Right lobe of liver (tissue), 6 donors: ENCODE measurements at regions not wholly inside any gene's neighbourhood (a gene's known extent, or its start where the extent isn't known, plus 50 kb on each side); places are given as distances from the start of the nearest gene placed in this dataset.
"Not testable (repeated sequence)": the region's sequence is repeated elsewhere in the genome, so short reads cannot be mapped to it uniquely, and the experiment has no call there.

Experiments
- ATAC-seq, 4 donors: fragments of 200-7000 bp; cut with Tn5 transposase; one replicate each; pipeline ENCODE4 v1.9.1; 2020; ENCODE audit warnings: mild to moderate bottlenecking in 4 of 4, moderate library complexity in 4 of 4
- DNase-seq, 3 donors: peaks; one replicate each; pipeline ENCODE4 v3.0.0-alpha.2; 2020
- H3K27ac ChIP-seq, 3 donors: fragments of 200-600 bp; one replicate each; pipeline ENCODE4 v1.8.0; 2022
- H3K27me3 ChIP-seq, 2 donors: fragments of 200-600 bp; one replicate each; pipeline ENCODE4 v1.8.0; 2022
- H3K36me3 ChIP-seq, 4 donors: fragments of 200-600 bp; sonication (generic) in 1 of 4; one replicate each; pipeline versions ENCODE4 v1.5.1 to v1.8.0; 2017 to 2022; ENCODE audit warnings: control low read depth in 1 of 4
- H3K4me1 ChIP-seq, 4 donors: fragments of 200-600 bp; sonication (generic) in 1 of 4; one replicate each; pipeline versions ENCODE4 v1.5.1 to v1.8.0; 2017 to 2022; ENCODE audit warnings: control low read depth in 1 of 4
- H3K4me3 ChIP-seq, 3 donors: fragments of 200-600 bp; one replicate each; pipeline ENCODE4 v1.8.0; 2022
- H3K9me3 ChIP-seq, 4 donors: fragments of 200-600 bp; sonication (generic) in 1 of 4; one replicate each; pipeline versions ENCODE4 v1.5.1 to v1.8.0; 2017 to 2022; ENCODE audit warnings: control low read depth in 1 of 4
- CTCF ChIP-seq, 4 donors: fragments of 200-600 bp in 3 of 4; fragments of 450-650 bp in 1 of 4; IDR thresholded peaks; one replicate each; pipeline versions ENCODE4 v1.5.1 to v1.8.0; 2016 to 2022; ENCODE audit warnings: antibody characterized with exemption in 4 of 4, mild to moderate bottlenecking in 2 of 4
- POLR2A ChIP-seq: fragments of 450-650 bp; IDR thresholded peaks from one replicate; pipeline ENCODE4 v1.6.1; 2017; ENCODE audit warnings: antibody characterized with exemption, mild to moderate bottlenecking
- WGBS: methylation state at CpG from one replicate; pipeline ENCODE4 v1.1.6; 2018; ENCODE audit warnings: low coverage, low lambda C conversion rate; ENCODE audit not compliant: insufficient coverage; ENCODE audit errors: missing lambda C conversion rate; 5-methylcytosine and 5-hydroxymethylcytosine counted together
- intact Hi-C, 2 donors: fragments of 100-400 bp; cut with DNase I; formaldehyde crosslinking; loops; one replicate each; pipeline versions ENCODE4 v1.11.2 to v1.14.1; 2022
- donor health status: DM: no; HTN: yes; CAD: no.
- donor health status: DM: no; HTN: no; CAD: no.
- donor health status: DM: no; HTN: no; CAD: no.
- donor health status: DM: no; HTN: yes; CAD: no.
- donor health status: DM: no; HTN: yes; CAD: no.

GRCh38 chr13:64130171-64130570, 2714.5 kb upstream of the PCDH20 start:
- 22% methylated on average over 3 of the region's 3 CpGs for WGBS
- no peak for TF ChIP-seq CTCF (IDR thresholded peaks at IDR 0.05)
- intact Hi-C loops = no loop called here
- H3K9me3 ChIP-seq = no peaks in the 10 kb centered on the region
- DNase-seq = no peak
- no peaks in the 10 kb centered on the region for H3K4me1 ChIP-seq
- H3K27me3 ChIP-seq = no peaks in the 10 kb centered on the region
- no peak overlapping the region for H3K4me3 ChIP-seq
- no peaks in the 10 kb centered on the region for H3K36me3 ChIP-seq
- no peak for ATAC-seq
- no peak overlapping the region for H3K27ac ChIP-seq

GRCh38 chr13:64127856-64128255, 2712.2 kb upstream of the PCDH20 start:
- no peaks in the 10 kb centered on the region for H3K27me3 ChIP-seq
- H3K4me3 ChIP-seq = no peak overlapping the region
- H3K36me3 ChIP-seq = no peaks in the 10 kb centered on the region
- intact Hi-C loops = no loop called here
- TF ChIP-seq CTCF (IDR thresholded peaks at IDR 0.05) = no peak
- TF ChIP-seq POLR2A = no peak
- DNase-seq (no peak), ATAC-seq (no peak)
- H3K27ac ChIP-seq = no peak overlapping the region
- no peaks in the 10 kb centered on the region for H3K9me3 ChIP-seq
- no peaks in the 10 kb centered on the region for H3K4me1 ChIP-seq

GRCh38 chr13:64127192-64127591, 2711.5 kb upstream of the PCDH20 start:
- Histone ChIP-seq H3K9me3 (no peaks in the 10 kb centered on the region), H3K27ac (no peak overlapping the region), H3K4me3 (no peak overlapping the region), H3K36me3 (no peaks in the 10 kb centered on the region), H3K4me1 (no peaks in the 10 kb centered on the region), H3K27me3 (no peaks in the 10 kb centered on the region)
- DNase-seq (no peak), ATAC-seq (no peak)
- TF ChIP-seq CTCF (IDR thresholded peaks at IDR 0.05) (no peak), POLR2A (no peak)
- WGBS = 69% methylated on average over 2 of the region's 2 CpGs
- intact Hi-C loops = no loop called here

GRCh38 chr13:64121023-64121709, 2705.5 kb upstream of the PCDH20 start:
- H3K27ac ChIP-seq, H3K36me3 ChIP-seq, H3K27me3 ChIP-seq, H3K4me3 ChIP-seq, ATAC-seq, intact Hi-C loops, H3K4me1 ChIP-seq, H3K9me3 ChIP-seq: not testable (repeated sequence)
- WGBS = 71% methylated on average over 10 of the region's 16 CpGs
- DNase-seq = peak in 1 of 3 donors; percentile 26

- no peaks in the 10 kb centered on the region for H3K27me3 ChIP-seq
- TF ChIP-seq CTCF (IDR thresholded peaks at IDR 0.05) (no peak), POLR2A (no peak)
- no peak overlapping the region for H3K27ac ChIP-seq
- intact Hi-C loops = no loop called here
- no peak overlapping the region for H3K4me3 ChIP-seq
- DNase-seq (no peak), ATAC-seq (no peak)
- no peaks in the 10 kb centered on the region for H3K36me3 ChIP-seq
- H3K4me1 ChIP-seq = no peaks in the 10 kb centered on the region
- no peaks in the 10 kb centered on the region for H3K9me3 ChIP-seq
- WGBS = 36% methylated on average over 1 of the region's 2 CpGs
Observed at GRCh38 chr13:64099994-64100393, 2684.3 kb upstream of the PCDH20 start.
